GM12878 (cell line): ENCODE measurements at regions not wholly inside any gene's neighbourhood (a gene's known extent, or its start where the extent isn't known, plus 50 kb on each side); places are given as distances from the start of the nearest gene placed in this dataset.

Experiments used
- ATAC-seq: fragments of 200-7000 bp; cut with Tn5 transposase; 3 replicates; pipeline ENCODE4 v1.9.1; 2020; ENCODE audit warnings: mild to moderate bottlenecking, moderate library complexity
- BruUV-seq: library from RNA; stranded (reverse); fragments of 400-500 nt; replicated peaks from 2 replicates; lab custom pipeline; 2021; lab: Mats Ljungman, UMichigan
- CTCF ChIA-PET: fragments of 300-600 bp; sonication (Branson Sonifier 250); formaldehyde crosslinking; extraction: SDS; loops from one replicate; lab custom pipeline; 2021; ENCODE audit warnings: inconsistent platforms; lab: Yijun Ruan, JAX
- POLR2A ChIA-PET: fragments of 350-600 bp; formaldehyde crosslinking; extraction: SDS; loops from one replicate; lab custom pipeline; 2021; ENCODE audit warnings: inconsistent platforms; lab: Charles Lee
- RAD21 ChIA-PET: fragments of 300-600 bp; sonication (Branson Sonifier 250); formaldehyde crosslinking; loops from one replicate; lab custom pipeline; 2023; ENCODE audit warnings: antibody characterized with exemption; ENCODE audit not compliant: unreplicated experiment; lab: Charles Lee
- SMC1A ChIA-PET: fragments of 300-600 bp; sonication (Branson Sonifier 250); formaldehyde crosslinking; loops from one replicate; lab custom pipeline; 2023; ENCODE audit not compliant: unreplicated experiment, uncharacterized antibody; lab: Charles Lee
- DNase-seq: peaks from one replicate; pipeline ENCODE4 v3.0.0-alpha.2; 2011; ENCODE audit warnings: low read depth, low spot score
- FAIRE-seq: peaks from 3 replicates; lab custom pipeline; 2011; peaks lifted over from hg19 to GRCh38; lab: Jason Lieb, UNC
- H2AFZ ChIP-seq: 2 replicates; pipeline ENCODE4 v1.6.0; 2011; ENCODE audit warnings: low read depth, low read length, control low read depth; ENCODE audit not compliant: control insufficient read depth
- H3K27ac ChIP-seq: 2 replicates; pipeline ENCODE4 v1.5.1; 2011; ENCODE audit warnings: control low read depth; ENCODE audit not compliant: control insufficient read depth, insufficient read depth
- H3K27me3 ChIP-seq, 2 experiments: replicated peaks in 1 of 2; 2 replicates each; pipeline versions ENCODE4 v1.6.0 to v1.6.1; 2011; ENCODE audit warnings: low read length in 1 of 2; ENCODE audit not compliant: control insufficient read depth in 2 of 2, insufficient read depth in 2 of 2
- H3K36me3 ChIP-seq, 2 experiments: 2 replicates each; pipeline ENCODE4 v1.5.1; 2011; ENCODE audit warnings: low read length in 1 of 2; ENCODE audit not compliant: control insufficient read depth in 2 of 2, insufficient read depth in 2 of 2
- H3K4me1 ChIP-seq: 2 replicates; pipeline ENCODE4 v1.6.1; 2011; ENCODE audit warnings: mild to moderate bottlenecking, low read length, moderate library complexity, mixed read lengths; ENCODE audit not compliant: control insufficient read depth, insufficient read depth
- H3K4me2 ChIP-seq: 2 replicates; pipeline ENCODE4 v1.6.0; 2011; ENCODE audit warnings: control low read depth; ENCODE audit not compliant: control insufficient read depth, insufficient read depth
- H3K4me3 ChIP-seq: fragments of 200-600 bp; sonication (generic); 2 replicates; pipeline ENCODE4 v1.5.1; 2016
- H3K79me2 ChIP-seq: 2 replicates; pipeline ENCODE4 v1.6.0; 2011; ENCODE audit warnings: low read length; ENCODE audit not compliant: control insufficient read depth, insufficient read depth
- H3K9ac ChIP-seq: 2 replicates; pipeline ENCODE4 v1.8.0; 2011; ENCODE audit warnings: low read length, control low read depth, mixed read lengths; ENCODE audit not compliant: control insufficient read depth, insufficient read depth
- H3K9me3 ChIP-seq: replicated peaks from 3 replicates; pipeline ENCODE4 v1.5.1; 2011; ENCODE audit warnings: mild to moderate bottlenecking, low read length; ENCODE audit not compliant: control insufficient read depth, insufficient read depth
- H4K20me1 ChIP-seq: 2 replicates; pipeline ENCODE4 v1.6.0; 2011; ENCODE audit not compliant: control insufficient read depth, insufficient read depth
- CBFB ChIP-seq: IDR thresholded peaks from 2 replicates; pipeline ENCODE4 v1.6.1; 2016; ENCODE audit warnings: antibody characterized with exemption, low read depth
- GATAD2B ChIP-seq: fragments of 450-650 bp; conservative IDR thresholded peaks from 2 replicates; pipeline ENCODE4 v1.6.1; 2017; ENCODE audit warnings: low read depth, mild to moderate bottlenecking, moderate library complexity
- JUND ChIP-seq: IDR thresholded peaks from 2 replicates; pipeline ENCODE4 v1.6.1; 2012; ENCODE audit warnings: low read depth, mild to moderate bottlenecking, low read length, improper control_type of control experiment, moderate library complexity
- NBN ChIP-seq: fragments of 450-650 bp; IDR thresholded peaks from 2 replicates; pipeline ENCODE4 v1.6.1; 2016
- POLR2AphosphoS2 ChIP-seq: IDR thresholded peaks from 2 replicates; pipeline ENCODE4 v1.6.1; 2011; ENCODE audit warnings: low read depth, mild to moderate bottlenecking, low read length, improper control_type of control experiment, moderate library complexity
- SMAD1 ChIP-seq: fragments of 450-650 bp; IDR thresholded peaks from 2 replicates; pipeline ENCODE4 v1.6.1; 2018; ENCODE audit warnings: mild to moderate bottlenecking, low read depth; ENCODE audit not compliant: partially characterized antibody
- SREBF2 ChIP-seq: IDR thresholded peaks from 2 replicates; pipeline ENCODE4 v1.6.1; 2012; ENCODE audit warnings: mild to moderate bottlenecking, low read length
- ZSCAN29 ChIP-seq: fragments of 450-650 bp; IDR thresholded peaks from 2 replicates; pipeline ENCODE4 v1.6.1; 2017; ENCODE audit warnings: mild to moderate bottlenecking, moderate library complexity
- WGBS: methylation state at CpG from one replicate; pipeline ENCODE4 v1.1.6; 2016; ENCODE audit warnings: low lambda C conversion rate; ENCODE audit not compliant: insufficient replicate concordance, insufficient coverage; ENCODE audit errors: missing lambda C conversion rate; 5-methylcytosine and 5-hydroxymethylcytosine counted together
- in situ Hi-C: fragments of 300-500 bp; cut with MboI; formaldehyde crosslinking; loops from 9 replicates; pipeline ENCODE4 v1.14.3; 2018; ENCODE audit warnings: mixed read lengths
- intact Hi-C: fragments of 100-400 bp; cut with micrococcal nuclease; formaldehyde crosslinking; loops from one replicate; pipeline ENCODE4 v1.14.2; 2022; ENCODE audit not compliant: unreplicated experiment
- TF ChIP-seq, protein P1 (sequence below): IDR thresholded peaks from 2 replicates; pipeline ENCODE4 v1.6.1; 2011; ENCODE audit warnings: mild to moderate bottlenecking, low read depth, low read length, moderate library complexity; ENCODE audit not compliant: insufficient replicate concordance
- TF ChIP-seq, protein P2 (sequence below): fragments of 150-350 bp; IDR thresholded peaks from 2 replicates; pipeline ENCODE4 v1.6.1; 2016; ENCODE audit warnings: low read depth, low read length

DNA sequence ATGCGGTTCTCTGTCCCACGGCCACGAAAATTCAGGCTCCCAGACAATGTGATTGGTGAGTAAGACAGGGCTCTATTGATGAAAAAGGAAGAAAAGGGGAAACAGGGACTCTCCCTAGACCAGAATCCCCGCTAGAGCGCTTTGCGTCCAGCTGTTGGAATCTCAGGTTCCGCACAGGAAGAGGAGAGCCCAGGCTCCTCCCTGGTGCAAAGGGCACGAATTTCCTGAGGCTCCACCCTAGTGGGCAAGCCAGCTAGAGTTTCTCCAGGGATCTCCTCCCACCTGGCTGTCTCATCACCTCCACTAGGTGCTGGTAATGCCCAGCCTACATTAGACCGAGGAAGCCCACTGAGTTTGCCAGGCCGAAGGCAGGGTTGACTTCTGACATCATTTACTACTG lies 135.9 kb upstream of the SOX4 start:
- in situ Hi-C loops = no loop called here
- TF ChIP-seq GATAD2B = no peak
- TF ChIP-seq CBFB = no peak
- TF ChIP-seq, protein P1, sequence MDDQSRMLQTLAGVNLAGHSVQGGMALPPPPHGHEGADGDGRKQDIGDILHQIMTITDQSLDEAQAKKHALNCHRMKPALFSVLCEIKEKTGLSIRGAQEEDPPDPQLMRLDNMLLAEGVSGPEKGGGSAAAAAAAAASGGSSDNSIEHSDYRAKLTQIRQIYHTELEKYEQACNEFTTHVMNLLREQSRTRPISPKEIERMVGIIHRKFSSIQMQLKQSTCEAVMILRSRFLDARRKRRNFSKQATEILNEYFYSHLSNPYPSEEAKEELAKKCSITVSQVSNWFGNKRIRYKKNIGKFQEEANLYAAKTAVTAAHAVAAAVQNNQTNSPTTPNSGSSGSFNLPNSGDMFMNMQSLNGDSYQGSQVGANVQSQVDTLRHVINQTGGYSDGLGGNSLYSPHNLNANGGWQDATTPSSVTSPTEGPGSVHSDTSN = no peak
- no peaks in the 10 kb centered on the region for H3K4me1 ChIP-seq
- ChIA-PET RAD21 (interaction anchor here (1.1 kb wide), 1 partner anchor 131 kb away, joined by 3 read pairs; no protein-coding TSS in a partner anchor), POLR2A (no interaction called here), SMC1A (no interaction called here), CTCF (no interaction called here)
- WGBS = 77% methylated on average over 10 of the region's 10 CpGs
- no peak overlapping the region for H2AFZ ChIP-seq
- H3K79me2 ChIP-seq = no peaks in the 10 kb centered on the region
- H3K9me3 ChIP-seq = no peaks in the 10 kb centered on the region
- DNase-seq = no peak
- no peaks in the 10 kb centered on the region for H3K36me3 ChIP-seq
- no peaks in the 10 kb centered on the region for H3K27me3 ChIP-seq
- ATAC-seq = no peak
- H3K9ac ChIP-seq = no peak overlapping the region
- FAIRE-seq = no peak
- no peak overlapping the region for H3K4me2 ChIP-seq
- no peak overlapping the region for H3K27ac ChIP-seq
- intact Hi-C loops = no loop called here
- no peaks in the 10 kb centered on the region for H4K20me1 ChIP-seq
- no peak overlapping the region for H3K4me3 ChIP-seq
- BruUV-seq = no TSS peak

DNA sequence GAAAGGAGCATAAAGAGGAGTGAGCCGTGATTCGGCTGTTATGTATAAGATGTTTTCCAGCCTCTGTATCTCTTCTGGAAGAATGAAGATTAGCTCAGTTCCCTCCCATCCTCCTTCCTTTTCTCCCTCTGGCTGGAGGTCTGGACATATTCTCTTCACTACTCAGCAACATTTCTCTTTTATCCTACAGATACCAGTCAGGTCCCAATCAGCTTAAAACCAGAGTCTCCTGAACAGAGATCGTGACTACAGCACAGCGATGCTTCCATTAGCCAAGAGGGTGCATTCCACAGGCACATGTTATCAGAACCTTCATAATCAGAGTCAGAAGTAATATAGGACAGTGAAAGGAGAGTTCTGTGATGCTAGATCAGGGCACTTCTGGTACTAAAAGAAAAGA lies 133.9 kb upstream of the SOX4 start:
- ChIA-PET POLR2A (no interaction called here), SMC1A (interaction anchor here (1.0 kb wide), 1 partner anchor 9 kb away, joined by 3 read pairs; no protein-coding TSS in a partner anchor), CTCF (interaction anchor here (1.8 kb wide), 1 partner anchor 896 kb away, joined by 3 read pairs; no protein-coding TSS in a partner anchor), RAD21 (no interaction called here)
- ATAC-seq = no peak
- H3K4me3 ChIP-seq = no peak overlapping the region
- no peak for DNase-seq
- H3K9me3 ChIP-seq = no peaks in the 10 kb centered on the region
- FAIRE-seq = no peak
- no peak overlapping the region for H2AFZ ChIP-seq
- no peaks in the 10 kb centered on the region for H3K4me1 ChIP-seq
- no peak overlapping the region for H3K27ac ChIP-seq
- no peak overlapping the region for H3K4me2 ChIP-seq
- 55% methylated on average over 4 of the region's 4 CpGs for WGBS
- intact Hi-C loops (no loop called here), in situ Hi-C loops (no loop called here)
- BruUV-seq = no TSS peak
- no peak overlapping the region for H3K9ac ChIP-seq
- no peaks in the 10 kb centered on the region for H4K20me1 ChIP-seq
- no peaks in the 10 kb centered on the region for H3K27me3 ChIP-seq
- no peaks in the 10 kb centered on the region for H3K79me2 ChIP-seq
- H3K36me3 ChIP-seq = no peaks in the 10 kb centered on the region
- TF ChIP-seq NBN (no peak), SMAD1 (no peak), JUND (no peak), SREBF2 (no peak), ZSCAN29 (no peak), POLR2AphosphoS2 (no peak)
- TF ChIP-seq, protein P2, sequence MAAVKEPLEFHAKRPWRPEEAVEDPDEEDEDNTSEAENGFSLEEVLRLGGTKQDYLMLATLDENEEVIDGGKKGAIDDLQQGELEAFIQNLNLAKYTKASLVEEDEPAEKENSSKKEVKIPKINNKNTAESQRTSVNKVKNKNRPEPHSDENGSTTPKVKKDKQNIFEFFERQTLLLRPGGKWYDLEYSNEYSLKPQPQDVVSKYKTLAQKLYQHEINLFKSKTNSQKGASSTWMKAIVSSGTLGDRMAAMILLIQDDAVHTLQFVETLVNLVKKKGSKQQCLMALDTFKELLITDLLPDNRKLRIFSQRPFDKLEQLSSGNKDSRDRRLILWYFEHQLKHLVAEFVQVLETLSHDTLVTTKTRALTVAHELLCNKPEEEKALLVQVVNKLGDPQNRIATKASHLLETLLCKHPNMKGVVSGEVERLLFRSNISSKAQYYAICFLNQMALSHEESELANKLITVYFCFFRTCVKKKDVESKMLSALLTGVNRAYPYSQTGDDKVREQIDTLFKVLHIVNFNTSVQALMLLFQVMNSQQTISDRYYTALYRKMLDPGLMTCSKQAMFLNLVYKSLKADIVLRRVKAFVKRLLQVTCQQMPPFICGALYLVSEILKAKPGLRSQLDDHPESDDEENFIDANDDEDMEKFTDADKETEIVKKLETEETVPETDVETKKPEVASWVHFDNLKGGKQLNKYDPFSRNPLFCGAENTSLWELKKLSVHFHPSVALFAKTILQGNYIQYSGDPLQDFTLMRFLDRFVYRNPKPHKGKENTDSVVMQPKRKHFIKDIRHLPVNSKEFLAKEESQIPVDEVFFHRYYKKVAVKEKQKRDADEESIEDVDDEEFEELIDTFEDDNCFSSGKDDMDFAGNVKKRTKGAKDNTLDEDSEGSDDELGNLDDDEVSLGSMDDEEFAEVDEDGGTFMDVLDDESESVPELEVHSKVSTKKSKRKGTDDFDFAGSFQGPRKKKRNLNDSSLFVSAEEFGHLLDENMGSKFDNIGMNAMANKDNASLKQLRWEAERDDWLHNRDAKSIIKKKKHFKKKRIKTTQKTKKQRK = no peak
